GM13976 (cell line): ENCODE measurements at regions not wholly inside any gene's neighbourhood (a gene's known extent, or its start where the extent isn't known, plus 50 kb on each side); places are given as distances from the start of the nearest gene placed in this dataset.
"Not testable (repeated sequence)": the region's sequence is repeated elsewhere in the genome, so short reads cannot be mapped to it uniquely, and the experiment has no call there.

ENCODE experiments used
- DNase-seq: peaks from one replicate; pipeline ENCODE4 v3.0.0; 2012; ENCODE audit warnings: low spot score
- in situ Hi-C: fragments of 300-500 bp; cut with MboI; formaldehyde crosslinking; loops from one replicate; pipeline ENCODE4 v1.12.0; 2022; ENCODE audit warnings: low sequenced_read_pairs, mixed read lengths, inconsistent platforms; ENCODE audit not compliant: unreplicated experiment
- TF ChIP-seq, protein P1 (sequence below): IDR thresholded peaks from 2 replicates; pipeline ENCODE4 v1.5.1; 2012; ENCODE audit warnings: borderline replicate concordance, mild to moderate bottlenecking; ENCODE audit not compliant: insufficient read depth; ENCODE audit errors: extremely low read depth, missing control alignments, control extremely low read depth

DNA sequence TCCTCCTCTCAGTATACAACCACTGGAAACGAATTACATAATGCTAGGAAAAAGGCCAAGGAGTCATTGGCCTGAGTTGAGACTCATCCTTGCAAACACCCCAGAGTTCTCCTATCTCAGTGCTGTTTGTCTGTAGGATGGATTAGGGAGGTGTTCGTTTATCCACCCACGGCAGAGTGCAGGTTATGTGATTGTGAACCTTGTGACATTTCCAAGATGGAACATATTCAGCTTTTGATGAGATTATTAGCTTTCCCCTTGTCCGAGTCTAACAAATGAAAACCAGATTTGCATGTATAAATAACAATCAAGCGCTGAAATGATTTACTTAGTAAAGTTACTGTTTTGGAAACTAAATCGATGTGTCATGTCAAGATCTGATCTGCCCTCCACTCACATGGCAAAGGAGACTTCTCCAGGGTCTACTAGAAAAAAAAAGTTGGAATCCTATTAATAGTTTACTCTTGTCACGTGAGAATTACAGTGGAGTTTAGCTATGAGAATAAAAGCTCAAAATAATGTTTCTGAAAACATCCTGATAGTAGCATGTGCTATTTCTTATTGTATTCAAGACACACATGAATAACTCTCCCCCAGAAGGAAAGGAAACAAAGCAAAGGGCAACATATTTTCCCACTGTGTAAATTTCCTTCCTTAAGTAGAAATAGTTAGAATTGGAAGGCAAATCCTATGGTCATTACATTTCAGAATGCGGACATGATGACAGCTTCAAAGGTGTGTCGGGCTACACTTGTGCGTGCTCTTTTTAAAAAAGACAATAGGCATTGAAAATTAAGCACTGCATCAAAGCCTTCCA, 600.4 kb downstream of the EBF1 start:
- TF ChIP-seq, protein P1, sequence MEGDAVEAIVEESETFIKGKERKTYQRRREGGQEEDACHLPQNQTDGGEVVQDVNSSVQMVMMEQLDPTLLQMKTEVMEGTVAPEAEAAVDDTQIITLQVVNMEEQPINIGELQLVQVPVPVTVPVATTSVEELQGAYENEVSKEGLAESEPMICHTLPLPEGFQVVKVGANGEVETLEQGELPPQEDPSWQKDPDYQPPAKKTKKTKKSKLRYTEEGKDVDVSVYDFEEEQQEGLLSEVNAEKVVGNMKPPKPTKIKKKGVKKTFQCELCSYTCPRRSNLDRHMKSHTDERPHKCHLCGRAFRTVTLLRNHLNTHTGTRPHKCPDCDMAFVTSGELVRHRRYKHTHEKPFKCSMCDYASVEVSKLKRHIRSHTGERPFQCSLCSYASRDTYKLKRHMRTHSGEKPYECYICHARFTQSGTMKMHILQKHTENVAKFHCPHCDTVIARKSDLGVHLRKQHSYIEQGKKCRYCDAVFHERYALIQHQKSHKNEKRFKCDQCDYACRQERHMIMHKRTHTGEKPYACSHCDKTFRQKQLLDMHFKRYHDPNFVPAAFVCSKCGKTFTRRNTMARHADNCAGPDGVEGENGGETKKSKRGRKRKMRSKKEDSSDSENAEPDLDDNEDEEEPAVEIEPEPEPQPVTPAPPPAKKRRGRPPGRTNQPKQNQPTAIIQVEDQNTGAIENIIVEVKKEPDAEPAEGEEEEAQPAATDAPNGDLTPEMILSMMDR: no peak
- DNase-seq: no peak
- in situ Hi-C loops: no loop called here

DNA sequence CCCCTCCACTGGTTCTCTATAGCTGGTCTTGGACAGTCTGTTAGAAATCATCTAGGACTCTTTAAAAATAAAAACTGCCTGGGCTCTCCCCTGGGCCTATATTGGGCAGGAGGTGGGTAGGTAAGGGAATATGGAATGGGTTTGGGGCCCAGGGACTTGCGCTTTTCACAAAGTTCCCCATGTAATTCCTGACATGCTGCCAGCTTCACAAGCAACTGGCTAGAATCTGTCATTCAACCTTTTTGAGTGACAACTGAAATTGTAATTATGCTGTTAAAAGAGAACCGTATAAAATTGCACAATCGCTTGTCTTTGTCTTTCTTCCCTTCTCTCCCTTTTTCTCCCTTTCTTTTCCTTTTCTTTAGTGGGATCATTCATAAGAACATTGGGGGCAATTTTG, 603.1 kb downstream of the EBF1 start:
- DNase-seq: no peak
- in situ Hi-C loops: no loop called here
- TF ChIP-seq, protein P1: no peak

DNA sequence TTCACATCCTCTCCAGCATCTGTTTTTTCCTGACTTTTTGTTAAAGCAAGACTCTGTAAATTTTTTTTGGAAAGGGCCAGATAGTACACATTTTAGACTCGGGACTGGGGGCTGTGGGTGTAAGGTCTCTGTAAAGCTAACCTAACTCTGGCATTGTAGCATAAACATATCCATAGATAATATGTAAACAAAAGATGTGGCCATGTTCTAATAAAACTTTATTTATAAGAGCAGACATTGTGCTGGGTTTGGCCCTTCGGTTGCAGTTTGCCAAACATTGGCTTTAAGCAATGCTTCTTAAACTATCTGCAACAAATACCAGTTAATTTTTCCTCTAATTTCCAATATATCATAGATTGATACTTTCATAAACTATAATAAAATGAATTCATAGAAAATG, 605.2 kb downstream of the EBF1 start:
- TF ChIP-seq, protein P1: no peak
- DNase-seq: no peak
- in situ Hi-C loops: no loop called here

DNA sequence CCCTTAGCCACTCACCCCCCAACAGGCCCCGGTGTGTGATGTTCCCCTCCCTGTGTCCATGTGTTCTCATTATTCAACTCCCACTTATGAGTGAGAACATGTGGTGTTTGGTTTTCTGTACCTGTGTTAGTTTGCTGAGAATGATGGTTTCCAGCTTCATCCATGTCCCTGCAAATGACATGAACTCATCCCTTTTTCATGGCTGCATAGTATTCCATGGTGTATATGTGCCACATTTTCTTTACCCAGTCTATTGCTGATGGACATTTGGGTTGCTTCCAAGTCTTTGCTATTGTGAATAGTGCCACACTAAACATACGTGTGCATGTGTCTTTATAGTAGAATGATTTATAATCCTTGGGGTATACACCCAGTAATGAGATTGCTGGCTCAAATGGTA, 605.7 kb downstream of the EBF1 start:
- in situ Hi-C loops, DNase-seq: not testable (repeated sequence)

DNA sequence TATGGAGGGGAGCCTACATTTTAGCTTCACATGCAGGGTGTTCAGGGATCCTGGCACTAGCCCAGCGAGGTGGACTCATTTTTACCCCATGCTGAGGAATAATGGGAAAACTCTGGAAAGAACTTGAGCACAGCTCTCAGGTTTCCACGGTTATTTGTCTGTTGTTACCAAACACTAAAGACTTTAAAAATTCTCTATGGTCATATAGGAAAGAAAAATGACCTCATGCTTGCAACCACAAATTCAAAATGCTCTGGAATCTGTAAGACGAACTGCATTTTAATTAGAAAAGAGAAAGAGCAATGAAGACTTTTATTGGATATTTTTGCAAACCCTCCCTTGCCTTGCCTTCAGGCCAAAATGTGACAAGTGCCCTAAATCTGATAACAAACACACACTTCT, 606.9 kb downstream of the EBF1 start:
- in situ Hi-C loops: no loop called here
- TF ChIP-seq, protein P1: no peak
- DNase-seq: no peak

DNA sequence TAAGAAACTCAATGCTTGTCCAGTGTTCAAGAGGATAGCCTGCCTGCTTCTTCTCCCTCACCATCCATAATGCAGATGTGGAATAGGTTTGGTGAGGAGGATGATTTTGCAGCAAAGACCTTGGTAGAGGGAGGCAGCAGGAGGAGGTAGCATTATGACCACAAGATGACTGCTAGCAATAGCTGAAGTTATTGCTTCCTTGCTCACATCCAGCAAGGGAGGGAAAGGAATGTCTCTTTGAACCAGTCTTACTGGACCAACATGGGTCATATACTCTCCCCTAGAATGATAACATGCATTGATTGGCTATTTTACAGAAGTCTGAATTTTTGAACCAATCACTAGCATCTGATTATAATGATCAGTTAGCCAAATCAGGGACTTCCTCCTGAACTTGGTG, 607.6 kb downstream of the EBF1 start:
- TF ChIP-seq, protein P1: no peak
- in situ Hi-C loops: no loop called here
- no peak for DNase-seq

DNA sequence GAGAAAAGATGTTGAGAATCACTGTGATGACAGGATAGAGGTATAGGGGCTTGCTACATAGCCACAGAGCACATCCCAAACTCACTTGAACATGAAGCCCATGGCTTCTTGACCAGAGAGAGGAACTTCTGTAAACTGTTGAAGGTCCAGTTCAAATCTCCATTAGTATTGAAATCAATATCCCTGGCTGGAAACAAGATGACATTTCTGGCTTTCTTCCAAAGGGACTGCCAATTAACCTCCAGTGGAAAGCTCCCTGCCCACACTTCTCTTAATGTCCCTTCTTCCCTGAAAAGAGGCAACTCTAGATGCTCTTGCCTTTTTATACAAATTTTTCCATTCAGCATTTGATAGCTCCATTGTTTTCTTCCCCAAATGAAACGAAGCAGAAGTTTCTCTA, 612.1 kb downstream of the EBF1 start:
- DNase-seq: no peak
- in situ Hi-C loops: no loop called here
- TF ChIP-seq, protein P1: no peak
